ENCODE measurements at regions not wholly inside any gene's neighbourhood (a gene's known extent, or its start where the extent isn't known, plus 50 kb on each side); places are given as distances from the start of the nearest gene placed in this dataset.

DNA sequence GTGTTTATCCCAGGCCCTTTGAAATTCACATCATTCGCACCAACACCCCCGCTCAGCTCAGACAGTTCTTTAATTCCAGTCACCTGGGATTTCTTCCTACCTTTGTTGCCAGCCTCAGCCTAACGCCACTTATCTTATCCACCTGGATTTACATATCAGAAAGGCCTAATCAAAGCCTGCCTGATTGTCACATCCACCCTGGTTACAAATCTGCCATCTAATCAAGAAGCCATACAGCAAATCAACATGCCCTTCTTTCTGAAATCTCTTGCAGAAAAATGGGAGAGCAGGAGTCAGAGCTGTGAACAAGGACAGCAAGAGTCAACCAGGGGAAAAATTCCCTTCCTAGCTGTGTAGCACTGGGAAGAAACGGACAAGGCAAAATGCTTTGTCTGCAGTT is 173.2 kb upstream of the DAB1 start:
- TF ChIP-seq ZNF263 (CRISPR knock-in tag; IDR thresholded peaks at IDR 0.05; ENCODE audit: borderline replicate concordance) (no peak), MED1 (CRISPR knock-in tag; IDR thresholded peaks at IDR 0.05; ENCODE audit: borderline replicate concordance) (no peak), POLR2A (conservative IDR thresholded peaks at IDR 0.05) (no peak), FOXM1 (IDR thresholded peaks at IDR 0.05; ENCODE audit: low read depth) (no peak), FOXM1 (CRISPR knock-in tag; IDR thresholded peaks at IDR 0.05; ENCODE audit: low read depth) (no peak), POLR2AphosphoS5 (IDR thresholded peaks at IDR 0.05; ENCODE audit: control insufficient read depth, insufficient read depth, low read depth, low read length) (no peak), PTTG1 (tag; IDR thresholded peaks at IDR 0.05; ENCODE audit: low read depth) (no peak), CTCF (IDR thresholded peaks at IDR 0.05 in 2 of 3, conservative IDR thresholded peaks at IDR 0.05 in 1 of 3; ENCODE audit: insufficient read depth in 2 of 3, low read depth in 1 of 3, low read length in 3 of 3) (no peak), FOXJ3 (CRISPR knock-in tag; IDR thresholded peaks at IDR 0.05) (no peak), RAD51 (IDR thresholded peaks at IDR 0.05; ENCODE audit: borderline replicate concordance, low read depth) (no peak), ZNF274 (IDR thresholded peaks at IDR 0.05; ENCODE audit: borderline replicate concordance, low read depth, low read length) (no peak), RAD21 (CRISPR knock-in tag; conservative IDR thresholded peaks at IDR 0.05 in 1 of 2, IDR thresholded peaks at IDR 0.05 in 1 of 2) (no peak)
- TF ChIP-seq, protein P1, sequence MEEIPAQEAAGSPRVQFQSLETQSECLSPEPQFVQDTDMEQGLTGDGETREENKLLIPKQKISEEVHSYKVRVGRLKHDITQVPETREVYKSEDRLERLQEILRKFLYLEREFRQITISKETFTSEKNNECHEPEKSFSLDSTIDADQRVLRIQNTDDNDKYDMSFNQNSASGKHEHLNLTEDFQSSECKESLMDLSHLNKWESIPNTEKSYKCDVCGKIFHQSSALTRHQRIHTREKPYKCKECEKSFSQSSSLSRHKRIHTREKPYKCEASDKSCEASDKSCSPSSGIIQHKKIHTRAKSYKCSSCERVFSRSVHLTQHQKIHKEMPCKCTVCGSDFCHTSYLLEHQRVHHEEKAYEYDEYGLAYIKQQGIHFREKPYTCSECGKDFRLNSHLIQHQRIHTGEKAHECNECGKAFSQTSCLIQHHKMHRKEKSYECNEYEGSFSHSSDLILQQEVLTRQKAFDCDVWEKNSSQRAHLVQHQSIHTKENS (CRISPR knock-in tag; IDR thresholded peaks at IDR 0.05) = no peak

All from K562 (cell line).